ENCODE measurements at regions not wholly inside any gene's neighbourhood (a gene's known extent, or its start where the extent isn't known, plus 50 kb on each side); places are given as distances from the start of the nearest gene placed in this dataset.

DNA sequence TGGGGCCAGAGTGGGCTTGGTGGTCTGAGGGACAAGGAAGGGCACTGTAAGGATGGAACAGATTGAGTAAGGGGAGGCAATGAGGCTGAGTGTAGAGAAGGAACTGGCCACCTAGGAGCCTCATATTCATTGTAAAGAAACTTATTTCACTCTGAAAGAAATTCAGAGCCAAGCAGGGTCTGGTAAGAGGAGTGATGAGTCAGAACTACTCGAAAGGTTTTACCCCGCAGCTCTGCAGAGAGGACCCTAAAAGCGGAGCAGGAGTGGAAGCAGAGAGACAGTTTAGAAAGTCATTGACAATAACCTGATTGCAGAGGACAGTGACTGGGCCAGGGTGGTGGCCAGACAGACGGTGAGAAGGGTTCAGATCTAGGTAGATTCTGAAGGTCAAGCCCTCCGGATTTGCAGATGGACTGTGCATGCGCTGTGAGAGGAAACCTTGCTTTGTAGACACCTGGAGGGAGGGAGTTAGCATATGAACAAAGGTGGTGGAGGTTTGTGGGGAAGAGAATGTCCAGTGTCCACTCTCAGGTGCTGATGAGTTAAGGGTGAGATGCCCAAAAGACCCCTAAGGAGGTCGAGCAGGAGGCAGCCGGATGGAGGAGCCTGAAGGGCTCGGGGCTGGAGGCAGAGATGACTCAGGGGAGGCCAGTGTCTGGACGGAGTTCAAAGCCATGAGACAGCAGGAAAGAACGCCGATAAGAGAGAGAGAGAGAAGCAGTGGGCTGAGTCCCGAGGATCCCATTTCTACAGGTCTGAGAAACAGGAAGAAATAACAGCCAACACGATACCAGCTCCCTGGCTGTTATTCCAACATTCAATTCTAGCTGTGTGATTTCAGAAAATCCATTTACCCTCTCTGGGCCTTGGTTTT, 546.0 kb downstream of the BRD1 start:
- Histone ChIP-seq H3K36me3 (ENCODE audit: control insufficient read depth in 2 of 2, insufficient read depth in 2 of 2, low read length in 2 of 2) (no peaks in the 10 kb centered on the region), H3K27me3 (ENCODE audit: control insufficient read depth in 2 of 2, insufficient read depth in 2 of 2, low read length in 2 of 2) (no peaks in the 10 kb centered on the region), H3K4me1 (ENCODE audit: control insufficient read depth in 2 of 2, insufficient read depth in 2 of 2, low read length in 2 of 2) (no peaks in the 10 kb centered on the region), H3K4me3 (ENCODE audit: low read length in 2 of 2) (no peak overlapping the region), H3K9me3 (ENCODE audit: control insufficient read depth in 2 of 2, low read length in 2 of 2) (no peaks in the 10 kb centered on the region), H3K9ac (ENCODE audit: low read depth in 1 of 2, low read length in 2 of 2) (no peak overlapping the region), H3K27ac (ENCODE audit: low read depth in 2 of 2, low read length in 2 of 2) (no peak overlapping the region)

DNA sequence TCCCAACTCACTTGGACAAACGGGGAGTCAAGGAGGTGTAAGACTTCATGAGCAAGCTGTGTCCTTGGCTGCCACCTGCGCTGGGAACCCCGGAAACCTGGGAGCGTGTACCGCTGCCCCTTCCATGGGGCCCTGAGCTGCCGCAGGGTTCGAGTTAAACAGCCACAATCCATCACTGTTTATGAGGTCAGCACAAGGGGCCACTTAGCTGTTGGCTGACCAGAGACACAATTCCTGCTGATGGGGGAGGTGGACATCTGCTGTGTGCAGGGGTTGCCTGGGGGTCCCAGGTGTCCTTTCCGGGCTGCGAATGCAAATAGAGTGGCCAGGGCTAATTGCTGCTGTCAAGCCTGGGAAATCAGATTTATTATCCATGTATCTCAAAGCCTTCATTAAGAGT, 549.3 kb downstream of the BRD1 start:
- Histone ChIP-seq H3K4me1 (ENCODE audit: control insufficient read depth in 2 of 2, insufficient read depth in 2 of 2, low read length in 2 of 2) (no peaks in the 10 kb centered on the region), H3K9me3 (ENCODE audit: control insufficient read depth in 2 of 2, low read length in 2 of 2) (no peaks in the 10 kb centered on the region), H3K27ac (ENCODE audit: low read depth in 2 of 2, low read length in 2 of 2) (no peak overlapping the region), H3K4me3 (ENCODE audit: low read length in 2 of 2) (no peak overlapping the region), H3K9ac (ENCODE audit: low read depth in 1 of 2, low read length in 2 of 2) (no peak overlapping the region), H3K36me3 (ENCODE audit: control insufficient read depth in 2 of 2, insufficient read depth in 2 of 2, low read length in 2 of 2) (no peaks in the 10 kb centered on the region), H3K27me3 (ENCODE audit: control insufficient read depth in 2 of 2, insufficient read depth in 2 of 2, low read length in 2 of 2) (no peaks in the 10 kb centered on the region)

DNA sequence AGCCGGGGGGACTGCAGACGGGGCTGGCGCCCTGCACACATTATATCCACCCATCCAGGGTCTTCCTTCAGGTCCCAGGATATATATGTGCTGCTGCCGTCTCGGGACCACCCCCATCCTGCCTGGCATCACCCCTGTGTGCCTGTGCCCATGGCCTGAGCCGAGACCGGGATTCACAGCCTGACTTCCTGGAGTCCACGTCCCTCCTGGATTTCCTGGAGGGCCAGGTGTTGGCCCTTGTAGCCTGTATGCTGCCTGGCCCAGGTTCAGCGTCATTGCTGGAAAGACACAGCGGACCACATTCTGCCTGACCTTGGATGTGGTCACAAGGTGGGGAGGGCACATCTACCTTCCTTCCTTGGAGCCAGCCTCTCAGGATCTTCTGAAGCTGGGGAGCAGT, 551.1 kb downstream of the BRD1 start:
- Histone ChIP-seq H3K4me3 (ENCODE audit: low read length in 2 of 2) (no peak overlapping the region), H3K9me3 (ENCODE audit: control insufficient read depth in 2 of 2, low read length in 2 of 2) (no peaks in the 10 kb centered on the region), H3K36me3 (ENCODE audit: control insufficient read depth in 2 of 2, insufficient read depth in 2 of 2, low read length in 2 of 2) (no peaks in the 10 kb centered on the region), H3K4me1 (ENCODE audit: control insufficient read depth in 2 of 2, insufficient read depth in 2 of 2, low read length in 2 of 2) (no peaks in the 10 kb centered on the region), H3K27ac (ENCODE audit: low read depth in 2 of 2, low read length in 2 of 2) (no peak overlapping the region), H3K9ac (ENCODE audit: low read depth in 1 of 2, low read length in 2 of 2) (no peak overlapping the region), H3K27me3 (ENCODE audit: control insufficient read depth in 2 of 2, insufficient read depth in 2 of 2, low read length in 2 of 2) (no peaks in the 10 kb centered on the region)

DNA sequence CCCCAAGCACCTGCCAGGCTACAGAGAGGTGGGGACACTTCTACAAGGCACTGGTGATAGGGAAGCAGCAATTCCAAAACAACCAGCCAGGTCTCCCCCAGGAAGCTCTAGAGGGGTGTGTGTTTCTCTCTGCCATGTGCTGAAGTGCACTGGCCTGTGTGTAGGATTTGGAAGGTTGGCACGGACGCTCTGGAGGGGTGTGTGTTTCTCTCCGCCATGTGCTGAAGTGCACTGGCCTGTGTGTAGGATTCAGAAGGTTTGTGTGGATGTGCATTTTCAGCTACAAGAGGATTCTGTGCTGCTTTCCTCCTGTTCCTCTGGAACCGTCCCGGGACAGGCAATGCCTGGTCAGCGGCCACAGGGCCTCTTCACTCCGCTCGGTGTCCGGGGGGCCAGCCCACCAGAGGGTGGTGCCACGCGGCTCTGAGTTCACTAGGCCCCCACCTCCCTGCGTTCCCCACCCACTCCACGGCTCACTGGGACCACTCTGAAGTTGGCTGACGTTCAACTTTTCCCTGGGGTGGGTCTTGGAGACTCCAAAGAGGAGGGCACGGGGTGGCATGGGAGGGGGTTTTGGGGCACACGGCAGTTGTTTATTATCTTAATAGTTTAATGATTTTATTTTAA, 552.8 kb downstream of the BRD1 start:
- H3K4me3 ChIP-seq (ENCODE audit: low read length in 2 of 2) = no peak overlapping the region
- no peaks in the 10 kb centered on the region for H3K36me3 ChIP-seq (ENCODE audit: control insufficient read depth in 2 of 2, insufficient read depth in 2 of 2, low read length in 2 of 2)
- H3K27me3 ChIP-seq (ENCODE audit: control insufficient read depth in 2 of 2, insufficient read depth in 2 of 2, low read length in 2 of 2) = peaks cover 0 to 2% of the 10 kb centered on the region in 2 donors
- no peak overlapping the region for H3K27ac ChIP-seq (ENCODE audit: low read depth in 2 of 2, low read length in 2 of 2)
- H3K9ac ChIP-seq (ENCODE audit: low read depth in 1 of 2, low read length in 2 of 2) = no peak overlapping the region
- H3K9me3 ChIP-seq (ENCODE audit: control insufficient read depth in 2 of 2, low read length in 2 of 2) = no peaks in the 10 kb centered on the region
- no peaks in the 10 kb centered on the region for H3K4me1 ChIP-seq (ENCODE audit: control insufficient read depth in 2 of 2, insufficient read depth in 2 of 2, low read length in 2 of 2)

DNA sequence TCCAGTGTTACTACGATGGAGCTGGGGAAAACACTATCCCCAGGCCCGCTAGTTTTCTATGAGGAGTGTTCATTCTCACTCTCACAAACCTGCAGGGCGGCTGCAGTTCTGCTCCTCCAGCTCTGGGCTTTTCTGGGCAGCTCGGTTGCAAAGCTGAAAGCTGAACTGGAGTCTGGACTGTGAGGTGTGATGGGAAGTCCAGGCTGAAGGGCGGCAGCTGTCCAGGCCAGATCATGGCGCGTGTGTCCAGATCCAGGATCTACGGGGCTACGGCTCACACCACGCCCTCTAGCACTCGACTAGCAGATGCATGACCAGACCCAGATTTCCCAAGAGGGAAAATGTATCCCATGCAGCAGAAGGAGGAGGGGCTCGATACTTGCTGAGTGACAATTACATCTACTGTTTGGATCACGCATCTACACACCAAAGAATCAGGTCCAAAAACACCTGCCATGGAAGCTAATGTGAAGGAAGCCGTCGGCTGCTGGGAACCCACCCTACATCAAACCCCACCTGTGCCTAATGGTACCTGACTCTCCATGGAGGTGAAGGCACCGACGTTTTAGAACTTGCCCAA, 555.0 kb downstream of the BRD1 start:
- Histone ChIP-seq H3K4me1 (ENCODE audit: control insufficient read depth in 2 of 2, insufficient read depth in 2 of 2, low read length in 2 of 2) (no peaks in the 10 kb centered on the region), H3K36me3 (ENCODE audit: control insufficient read depth in 2 of 2, insufficient read depth in 2 of 2, low read length in 2 of 2) (no peaks in the 10 kb centered on the region), H3K9me3 (ENCODE audit: control insufficient read depth in 2 of 2, low read length in 2 of 2) (no peaks in the 10 kb centered on the region), H3K4me3 (ENCODE audit: low read length in 2 of 2) (no peak overlapping the region), H3K9ac (ENCODE audit: low read depth in 1 of 2, low read length in 2 of 2) (no peak overlapping the region), H3K27me3 (ENCODE audit: control insufficient read depth in 2 of 2, insufficient read depth in 2 of 2, low read length in 2 of 2) (peaks cover 0 to 2% of the 10 kb centered on the region in 2 donors), H3K27ac (ENCODE audit: low read depth in 2 of 2, low read length in 2 of 2) (no peak overlapping the region)

DNA sequence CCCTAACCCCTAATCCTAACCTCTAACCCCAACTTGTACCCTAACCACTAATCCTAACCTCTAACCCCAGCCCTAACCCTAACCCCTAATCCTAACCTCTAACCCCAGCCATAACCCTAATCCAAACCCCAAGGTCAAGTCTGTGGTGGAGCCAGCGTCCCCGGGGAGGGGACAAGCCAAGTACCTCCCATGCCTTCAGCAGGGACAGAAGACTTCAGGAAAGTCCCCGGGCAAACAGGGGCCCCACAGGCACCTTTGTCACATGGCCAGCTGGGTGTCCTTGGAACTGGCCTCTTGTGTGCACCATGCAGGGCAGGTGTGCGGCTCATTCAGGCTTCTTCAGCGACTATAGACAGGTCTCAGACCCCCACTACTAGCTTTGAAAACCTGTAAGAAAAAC, 555.8 kb downstream of the BRD1 start:
- Histone ChIP-seq H3K4me1 (ENCODE audit: control insufficient read depth in 2 of 2, insufficient read depth in 2 of 2, low read length in 2 of 2) (no peaks in the 10 kb centered on the region), H3K36me3 (ENCODE audit: control insufficient read depth in 2 of 2, insufficient read depth in 2 of 2, low read length in 2 of 2) (no peaks in the 10 kb centered on the region), H3K4me3 (ENCODE audit: low read length in 2 of 2) (no peak overlapping the region), H3K9ac (ENCODE audit: low read depth in 1 of 2, low read length in 2 of 2) (no peak overlapping the region), H3K27ac (ENCODE audit: low read depth in 2 of 2, low read length in 2 of 2) (no peak overlapping the region), H3K27me3 (ENCODE audit: control insufficient read depth in 2 of 2, insufficient read depth in 2 of 2, low read length in 2 of 2) (peaks cover 0 to 2% of the 10 kb centered on the region in 2 donors), H3K9me3 (ENCODE audit: control insufficient read depth in 2 of 2, low read length in 2 of 2) (no peaks in the 10 kb centered on the region)

DNA sequence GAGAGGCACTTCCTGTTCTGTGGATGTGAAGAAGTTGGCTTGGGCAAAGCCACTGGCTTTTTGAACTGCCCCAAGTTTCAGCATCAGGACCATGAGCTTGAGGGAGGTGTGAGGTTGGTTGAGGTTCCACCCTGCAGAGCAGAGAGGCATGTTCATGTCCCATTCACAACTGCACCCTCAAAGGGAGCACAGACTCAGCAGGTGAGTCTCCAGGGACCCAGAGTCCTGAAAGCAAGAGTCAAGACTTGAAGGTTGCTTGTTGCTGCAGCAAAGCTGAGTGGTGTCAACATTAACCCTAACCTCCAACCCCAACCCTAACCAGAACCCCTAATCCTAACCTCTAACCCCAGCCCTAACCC, 556.3 kb downstream of the BRD1 start:
- Histone ChIP-seq H3K27ac (ENCODE audit: low read depth in 2 of 2, low read length in 2 of 2) (no peak overlapping the region), H3K9ac (ENCODE audit: low read depth in 1 of 2, low read length in 2 of 2) (no peak overlapping the region), H3K4me1 (ENCODE audit: control insufficient read depth in 2 of 2, insufficient read depth in 2 of 2, low read length in 2 of 2) (no peaks in the 10 kb centered on the region), H3K4me3 (ENCODE audit: low read length in 2 of 2) (no peak overlapping the region), H3K36me3 (ENCODE audit: control insufficient read depth in 2 of 2, insufficient read depth in 2 of 2, low read length in 2 of 2) (no peaks in the 10 kb centered on the region), H3K9me3 (ENCODE audit: control insufficient read depth in 2 of 2, low read length in 2 of 2) (no peaks in the 10 kb centered on the region), H3K27me3 (ENCODE audit: control insufficient read depth in 2 of 2, insufficient read depth in 2 of 2, low read length in 2 of 2) (peaks cover 0 to 2% of the 10 kb centered on the region in 2 donors)

DNA sequence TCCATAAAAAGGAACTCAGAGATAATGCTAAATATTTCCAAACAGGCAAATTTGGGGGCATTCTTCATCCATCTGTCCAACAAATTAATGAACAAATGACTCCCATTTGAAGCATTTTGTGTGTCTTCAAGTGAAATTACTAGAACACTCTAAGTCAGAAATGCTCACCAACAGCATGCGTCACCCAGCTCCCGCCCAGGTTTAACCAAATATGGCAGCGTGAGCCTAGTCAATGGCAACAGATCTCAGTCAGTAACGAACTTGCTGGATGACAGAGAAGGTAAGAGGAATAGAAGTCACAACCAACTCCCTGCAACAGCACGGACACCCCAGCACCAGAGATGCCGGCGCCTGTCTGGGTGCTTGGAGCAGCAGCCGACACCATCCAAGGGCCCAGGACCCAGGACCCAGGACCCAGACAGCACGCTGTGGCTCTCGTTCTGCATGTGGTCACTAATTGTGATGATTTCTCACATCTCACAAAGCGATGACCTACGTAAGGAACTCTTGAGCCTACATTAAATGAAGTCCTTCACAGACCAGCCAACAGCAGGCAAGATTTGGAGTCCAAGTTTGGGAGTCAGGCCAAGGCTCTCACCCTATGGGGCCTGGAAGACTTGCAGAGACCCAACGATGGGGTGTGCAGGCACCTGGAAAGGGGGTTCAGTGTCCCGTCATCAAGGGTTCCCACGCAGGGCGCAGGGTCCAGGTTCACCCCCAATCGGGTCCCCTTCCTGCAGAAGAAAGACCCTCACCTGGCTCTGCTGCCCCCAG, 556.9 kb downstream of the BRD1 start:
- Histone ChIP-seq H3K9ac (ENCODE audit: low read depth in 1 of 2, low read length in 2 of 2) (no peak overlapping the region), H3K36me3 (ENCODE audit: control insufficient read depth in 2 of 2, insufficient read depth in 2 of 2, low read length in 2 of 2) (no peaks in the 10 kb centered on the region), H3K27me3 (ENCODE audit: control insufficient read depth in 2 of 2, insufficient read depth in 2 of 2, low read length in 2 of 2) (peaks cover 0 to 2% of the 10 kb centered on the region in 2 donors), H3K4me3 (ENCODE audit: low read length in 2 of 2) (no peak overlapping the region), H3K9me3 (ENCODE audit: control insufficient read depth in 2 of 2, low read length in 2 of 2) (no peaks in the 10 kb centered on the region), H3K4me1 (ENCODE audit: control insufficient read depth in 2 of 2, insufficient read depth in 2 of 2, low read length in 2 of 2) (no peaks in the 10 kb centered on the region), H3K27ac (ENCODE audit: low read depth in 2 of 2, low read length in 2 of 2) (no peak overlapping the region)

DNA sequence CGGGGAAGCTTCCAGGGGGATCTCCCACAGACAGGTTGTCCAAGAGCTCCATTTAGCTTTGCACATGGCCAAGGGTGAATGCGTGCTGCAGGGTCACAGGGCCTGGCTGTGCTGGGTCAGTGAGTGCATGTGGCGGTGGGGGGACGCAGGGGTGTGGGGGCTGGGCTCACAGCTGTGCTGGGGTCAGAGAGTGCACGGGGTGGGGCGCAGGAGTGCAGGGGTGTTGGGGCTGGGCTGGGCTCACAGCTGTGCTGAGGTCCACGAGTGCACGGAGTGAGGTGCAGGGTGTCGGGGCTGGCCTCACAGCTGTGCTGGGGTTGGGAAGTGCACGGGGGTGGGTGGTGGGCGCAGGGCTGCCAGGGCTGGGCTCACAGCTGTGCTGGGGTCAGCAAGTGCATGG, 557.7 kb downstream of the BRD1 start:
- Histone ChIP-seq H3K4me1 (ENCODE audit: control insufficient read depth in 2 of 2, insufficient read depth in 2 of 2, low read length in 2 of 2) (no peaks in the 10 kb centered on the region), H3K4me3 (ENCODE audit: low read length in 2 of 2) (no peak overlapping the region), H3K9ac (ENCODE audit: low read depth in 1 of 2, low read length in 2 of 2) (no peak overlapping the region), H3K27me3 (ENCODE audit: control insufficient read depth in 2 of 2, insufficient read depth in 2 of 2, low read length in 2 of 2) (peaks cover 0 to 2% of the 10 kb centered on the region in 2 donors), H3K27ac (ENCODE audit: low read depth in 2 of 2, low read length in 2 of 2) (no peak overlapping the region), H3K36me3 (ENCODE audit: control insufficient read depth in 2 of 2, insufficient read depth in 2 of 2, low read length in 2 of 2) (no peaks in the 10 kb centered on the region), H3K9me3 (ENCODE audit: control insufficient read depth in 2 of 2, low read length in 2 of 2) (no peaks in the 10 kb centered on the region)

DNA sequence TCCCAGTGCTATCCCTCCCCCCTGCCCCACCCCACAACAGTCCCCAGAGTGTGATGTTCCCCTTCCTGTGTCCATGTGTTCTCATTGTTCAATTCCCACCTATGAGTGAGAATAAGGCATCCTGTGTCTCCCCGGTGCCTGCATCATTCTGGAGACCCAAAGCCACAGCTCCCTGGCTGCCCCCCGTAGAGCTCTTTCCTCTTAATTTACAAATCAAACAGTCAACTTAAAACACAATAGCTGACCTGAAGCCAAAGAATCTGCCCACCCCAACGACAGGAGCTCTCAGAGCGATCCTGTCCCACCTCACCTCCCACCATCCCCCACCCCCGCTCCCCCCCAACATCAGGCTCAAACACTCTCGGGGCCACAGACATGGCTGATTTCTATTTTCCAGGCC, 558.3 kb downstream of the BRD1 start:
- Histone ChIP-seq H3K9me3 (ENCODE audit: control insufficient read depth in 2 of 2, low read length in 2 of 2) (no peaks in the 10 kb centered on the region), H3K27ac (ENCODE audit: low read depth in 2 of 2, low read length in 2 of 2) (no peak overlapping the region), H3K4me3 (ENCODE audit: low read length in 2 of 2) (no peak overlapping the region), H3K36me3 (ENCODE audit: control insufficient read depth in 2 of 2, insufficient read depth in 2 of 2, low read length in 2 of 2) (no peaks in the 10 kb centered on the region), H3K4me1 (ENCODE audit: control insufficient read depth in 2 of 2, insufficient read depth in 2 of 2, low read length in 2 of 2) (no peaks in the 10 kb centered on the region), H3K9ac (ENCODE audit: low read depth in 1 of 2, low read length in 2 of 2) (no peak overlapping the region), H3K27me3 (ENCODE audit: control insufficient read depth in 2 of 2, insufficient read depth in 2 of 2, low read length in 2 of 2) (peaks cover 0 to 2% of the 10 kb centered on the region in 2 donors)
